ENCODE measurements at regions not wholly inside any gene's neighbourhood (a gene's known extent, or its start where the extent isn't known, plus 50 kb on each side); places are given as distances from the start of the nearest gene placed in this dataset.

- no peak for TF ChIP-seq CTCF (IDR thresholded peaks at IDR 0.05)
- no peak for TF ChIP-seq POLR2A (IDR thresholded peaks at IDR 0.05)
Measured at GRCh38 chr18:23373570-23373969, 79.5 kb upstream of the RIOK3 start.
